ENCODE measurements at regions not wholly inside any gene's neighbourhood (a gene's known extent, or its start where the extent isn't known, plus 50 kb on each side); places are given as distances from the start of the nearest gene placed in this dataset.

GRCh38 chr14:25226214-25226613, 176.3 kb upstream of the STXBP6 start:
- TF ChIP-seq POLR2A (IDR thresholded peaks at IDR 0.05; ENCODE audit: low read length) (no peak), GATA1 (IDR thresholded peaks at IDR 0.05; ENCODE audit: low read depth, low read length) (no peak)
